ENCODE measurements at regions not wholly inside any gene's neighbourhood (a gene's known extent, or its start where the extent isn't known, plus 50 kb on each side); places are given as distances from the start of the nearest gene placed in this dataset.
"Not testable (repeated sequence)": the region's sequence is repeated elsewhere in the genome, so short reads cannot be mapped to it uniquely, and the experiment has no call there.

DNA sequence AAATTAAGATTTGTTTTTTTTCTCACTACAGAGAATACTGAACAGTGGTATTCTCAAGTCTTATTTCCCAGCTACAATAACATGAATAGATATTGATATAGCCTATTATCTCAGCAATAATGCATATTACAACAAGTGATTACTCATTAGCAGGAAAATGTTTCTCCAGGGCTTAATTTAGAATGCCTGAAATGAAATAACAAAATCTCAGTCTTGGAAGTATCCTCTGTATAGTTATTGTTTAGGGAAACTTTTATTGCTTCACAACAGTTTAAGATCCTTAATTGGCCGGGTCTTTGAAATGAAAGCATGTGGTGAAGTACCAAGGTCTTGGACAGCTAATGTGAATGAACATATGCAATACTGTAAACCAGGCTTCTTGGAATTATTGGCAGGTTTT lies 79.1 kb upstream of the ZEB1 start:
- no peak for TF ChIP-seq JUND (IDR thresholded peaks at IDR 0.05; ENCODE audit: low read depth)
- in situ Hi-C loops (cut with HindIII; ENCODE audit: low pct_unique_long_range_greater_than_20kb, low sequenced_read_pairs) = no loop called here
- no peak for DNase-seq (ENCODE audit: low read depth in 1 of 2, low spot score in 1 of 2)

DNA sequence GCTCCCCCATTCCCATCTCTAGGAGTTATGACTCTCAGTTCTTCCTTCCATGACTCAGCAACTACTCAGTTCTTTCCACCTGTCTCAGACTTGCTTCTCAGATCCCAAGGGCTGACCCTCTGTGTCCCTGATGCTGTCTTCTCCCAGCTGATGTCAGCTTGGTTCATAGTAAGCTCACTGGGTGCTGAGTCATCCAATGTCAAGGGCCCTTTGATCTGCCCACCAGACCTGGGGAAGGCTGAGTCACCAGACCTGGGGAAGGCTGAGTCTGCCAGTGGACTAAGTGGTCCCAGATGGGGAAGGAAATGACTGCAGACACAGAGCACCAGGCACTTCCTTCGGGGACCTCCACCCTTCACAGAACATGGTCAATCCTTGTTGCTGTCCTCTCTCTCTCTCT lies 76.1 kb upstream of the ZEB1 start:
- in situ Hi-C loops (cut with HindIII; ENCODE audit: low pct_unique_long_range_greater_than_20kb, low sequenced_read_pairs) = no loop called here
- DNase-seq (ENCODE audit: low read depth in 1 of 2, low spot score in 1 of 2) = no peak

DNA sequence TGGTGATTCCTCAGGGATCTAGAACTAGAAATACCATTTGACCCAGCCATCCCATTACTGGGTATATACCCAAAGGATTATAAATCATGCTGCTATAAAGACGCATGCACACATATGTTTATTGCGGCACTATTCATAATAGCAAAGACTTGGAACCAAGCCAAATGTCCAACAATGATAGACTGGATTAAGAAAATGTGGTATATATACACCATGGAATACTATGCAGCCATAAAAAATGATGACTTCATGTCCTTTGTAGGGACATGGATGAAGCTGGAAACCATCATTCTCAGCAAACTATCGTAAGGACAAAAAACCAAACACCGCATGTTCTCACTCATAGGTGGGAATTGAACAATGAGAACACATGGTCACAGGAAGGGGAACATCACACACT lies 67.9 kb upstream of the ZEB1 start:
- DNase-seq (ENCODE audit: low read depth in 1 of 2, low spot score in 1 of 2); in situ Hi-C loops (cut with HindIII; ENCODE audit: low pct_unique_long_range_greater_than_20kb, low sequenced_read_pairs): not testable (repeated sequence)

More for the DNA sequence above, 76.1 kb upstream of the ZEB1 start:
- no peak for TF ChIP-seq JUND (IDR thresholded peaks at IDR 0.05; ENCODE audit: low read depth)

DNA sequence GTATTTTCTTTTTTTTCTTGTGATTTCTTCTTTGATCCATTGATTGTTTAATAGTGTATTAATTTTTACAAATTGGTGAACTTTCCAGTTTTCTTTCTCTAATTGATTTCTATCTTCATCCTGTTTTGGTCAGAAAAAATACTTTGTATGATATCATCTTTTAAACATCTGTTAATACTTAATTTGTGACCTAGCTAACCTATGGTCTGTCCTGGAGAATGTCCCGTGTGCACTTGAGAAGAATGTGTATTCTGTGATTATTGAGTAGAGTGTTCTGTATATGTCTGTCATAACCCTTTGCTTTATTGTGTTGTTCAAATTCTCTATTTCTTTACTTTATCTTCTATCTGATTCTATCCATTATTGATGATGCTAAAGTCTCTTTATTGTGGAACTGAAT lies 65.8 kb upstream of the ZEB1 start:
- no peak for DNase-seq (ENCODE audit: low read depth in 1 of 2, low spot score in 1 of 2)
- no peak for TF ChIP-seq JUND (IDR thresholded peaks at IDR 0.05; ENCODE audit: low read depth)

DNA sequence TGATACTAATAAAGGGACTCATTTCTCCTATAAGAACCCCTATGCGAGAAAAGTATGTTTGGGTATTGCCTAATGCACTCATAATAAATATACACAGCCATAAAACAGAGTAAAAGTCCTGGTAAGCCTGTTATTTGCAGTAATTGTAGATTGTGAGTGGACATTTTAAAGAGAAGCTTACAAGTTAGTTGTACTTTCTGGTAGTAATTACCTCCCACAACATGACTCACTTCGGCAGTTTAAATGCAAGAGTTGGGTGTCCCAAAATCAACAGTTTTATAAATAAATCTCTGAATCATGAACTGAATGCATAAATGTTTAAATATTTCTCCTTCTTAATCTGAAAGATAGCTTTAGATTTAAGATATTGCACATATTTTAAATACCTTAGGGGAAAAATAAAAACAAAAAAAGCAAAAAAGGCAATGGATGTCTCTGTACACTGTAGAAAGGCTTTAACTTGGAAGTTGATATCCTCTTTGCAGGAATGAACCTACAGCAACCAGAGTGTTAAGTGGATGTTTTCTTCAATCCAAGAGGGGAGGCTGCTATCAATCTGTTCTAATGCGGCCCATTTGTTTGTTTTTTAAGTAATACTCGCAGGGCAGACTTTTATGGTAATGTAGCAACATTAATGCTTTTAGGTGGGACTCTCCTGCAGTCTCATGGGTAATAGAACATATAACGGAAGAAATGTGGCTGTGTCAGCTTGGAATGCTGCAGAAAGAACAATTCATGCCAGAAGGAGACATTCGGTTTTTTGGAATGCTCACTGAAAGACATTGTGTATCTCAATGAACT lies 57.3 kb upstream of the ZEB1 start:
- in situ Hi-C loops (cut with HindIII; ENCODE audit: low pct_unique_long_range_greater_than_20kb, low sequenced_read_pairs) = no loop called here
- TF ChIP-seq JUND (IDR thresholded peaks at IDR 0.05; ENCODE audit: low read depth) = no peak
- DNase-seq (ENCODE audit: low read depth in 1 of 2, low spot score in 1 of 2) = no peak

More for the DNA sequence above, 65.8 kb upstream of the ZEB1 start:
- in situ Hi-C loops (cut with HindIII; ENCODE audit: low pct_unique_long_range_greater_than_20kb, low sequenced_read_pairs) = no loop called here

DNA sequence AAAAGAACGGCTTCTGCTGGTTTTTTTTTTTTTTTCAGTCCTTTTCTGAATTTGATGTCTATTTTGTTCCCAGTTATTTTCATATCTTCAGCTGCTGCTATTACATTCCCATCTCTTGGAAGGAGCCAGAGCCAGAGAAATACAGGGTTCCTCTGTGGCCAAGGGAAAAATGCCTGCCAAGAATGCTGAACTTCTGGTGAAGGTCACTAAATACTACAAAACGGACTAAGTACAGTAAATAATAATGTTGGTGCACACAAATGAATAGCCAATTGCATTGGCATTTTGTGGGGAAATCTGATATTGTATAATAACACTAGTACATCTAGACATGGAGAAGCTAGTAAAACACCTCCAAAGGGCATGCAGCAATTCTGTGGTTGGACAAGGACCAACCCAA lies 56.3 kb upstream of the ZEB1 start:
- in situ Hi-C loops (cut with HindIII; ENCODE audit: low pct_unique_long_range_greater_than_20kb, low sequenced_read_pairs) = no loop called here
- DNase-seq (ENCODE audit: low read depth in 1 of 2, low spot score in 1 of 2) = no peak
- TF ChIP-seq JUND (IDR thresholded peaks at IDR 0.05; ENCODE audit: low read depth) = no peak

DNA sequence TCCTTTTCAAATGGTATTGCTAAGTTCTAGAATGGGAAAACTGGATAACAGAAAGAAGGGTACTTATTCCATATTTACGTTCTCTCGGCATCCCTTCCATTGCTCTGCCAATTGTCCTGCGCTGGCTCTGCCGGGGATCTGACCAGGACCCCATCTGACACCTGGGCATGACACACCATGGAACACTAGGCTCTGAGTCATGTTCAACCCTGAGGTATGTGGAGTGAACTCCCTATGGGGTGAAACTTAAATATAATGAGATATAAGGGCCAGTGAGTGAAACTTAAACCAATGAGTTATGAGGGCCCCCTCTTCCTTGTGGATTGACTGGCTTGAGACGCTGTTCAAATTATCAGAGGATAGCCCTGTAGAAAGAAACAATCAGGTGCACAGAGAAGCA lies 55.1 kb upstream of the ZEB1 start:
- in situ Hi-C loops (cut with HindIII; ENCODE audit: low pct_unique_long_range_greater_than_20kb, low sequenced_read_pairs) = no loop called here

DNA sequence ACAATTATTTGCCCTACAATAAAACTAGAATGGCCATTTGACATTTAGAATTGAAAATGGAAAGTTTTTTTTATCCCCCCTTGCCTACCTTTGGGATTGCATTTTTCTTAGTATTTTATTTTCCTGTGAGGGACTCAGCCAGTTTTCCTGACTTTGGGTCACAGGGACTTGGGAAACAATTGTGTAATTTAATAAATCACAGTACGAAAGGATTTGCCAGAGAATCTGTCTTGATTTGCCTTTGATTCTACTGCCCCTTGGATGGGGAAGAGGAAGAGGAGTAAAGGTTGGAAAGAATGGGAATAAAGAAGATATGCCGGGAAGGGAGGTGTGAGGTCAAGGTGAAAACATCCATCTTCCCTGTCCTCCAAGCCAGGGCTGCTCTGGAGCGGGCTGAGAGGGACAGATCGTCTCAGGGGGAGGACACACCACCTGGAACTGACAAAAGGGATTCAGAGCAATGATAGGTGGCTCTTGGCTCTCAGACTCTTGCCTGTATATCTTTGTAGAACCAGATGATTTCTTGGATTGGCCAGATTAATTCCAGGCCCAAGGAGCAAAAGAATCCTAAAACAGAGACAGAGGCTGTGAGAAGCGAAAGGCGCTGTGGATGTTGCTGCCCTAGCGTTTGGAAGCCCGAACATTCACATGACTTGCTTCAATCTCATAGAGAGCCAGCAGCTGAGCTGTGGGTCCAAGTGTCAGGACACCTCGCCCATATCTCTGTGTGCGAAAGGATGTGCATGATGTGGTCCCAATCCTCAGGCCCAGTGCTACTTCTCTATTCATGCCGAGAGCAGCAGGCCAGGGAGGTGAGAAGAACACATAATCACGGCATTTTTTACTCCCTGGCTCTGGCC lies 50.3 kb upstream of the ZEB1 start:
- in situ Hi-C loops (cut with HindIII; ENCODE audit: low pct_unique_long_range_greater_than_20kb, low sequenced_read_pairs) = no loop called here
- DNase-seq (ENCODE audit: low read depth in 1 of 2, low spot score in 1 of 2) = no peak
- TF ChIP-seq JUND (IDR thresholded peaks at IDR 0.05; ENCODE audit: low read depth) = no peak

More for the DNA sequence above, 55.1 kb upstream of the ZEB1 start:
- no peak for DNase-seq (ENCODE audit: low read depth in 1 of 2, low spot score in 1 of 2)
- no peak for TF ChIP-seq JUND (IDR thresholded peaks at IDR 0.05; ENCODE audit: low read depth)

Measured in T47D (cell line).